AG09309 (cell line): ENCODE measurements at regions not wholly inside any gene's neighbourhood (a gene's known extent, or its start where the extent isn't known, plus 50 kb on each side); places are given as distances from the start of the nearest gene placed in this dataset.

Experiments
- DNase-seq: peaks from one replicate; pipeline ENCODE4 v3.0.0-alpha.2; 2010; ENCODE audit warnings: low read depth
- H3K4me3 ChIP-seq: 2 replicates; pipeline ENCODE4 v1.5.1; 2011; ENCODE audit warnings: mild to moderate bottlenecking, low read depth, low read length, moderate library complexity; ENCODE audit not compliant: control insufficient read depth
- CTCF ChIP-seq: IDR thresholded peaks from 2 replicates; pipeline ENCODE4 v1.5.1; 2011; ENCODE audit warnings: mild to moderate bottlenecking, low read depth, low read length, inconsistent platforms; ENCODE audit not compliant: insufficient read depth, control insufficient read depth; ENCODE audit errors: missing control alignments

GRCh38 chr13:19264711-19265110 lies 83.1 kb upstream of the TUBA3C start:
- no peak for DNase-seq
- no peak for TF ChIP-seq CTCF
- H3K4me3 ChIP-seq = no peak overlapping the region

GRCh38 chr13:19252381-19252780 lies 70.8 kb upstream of the TUBA3C start:
- TF ChIP-seq CTCF = no peak
- H3K4me3 ChIP-seq = no peak overlapping the region
- DNase-seq = no peak

- H3K4me3 ChIP-seq = no peak overlapping the region
- no peak for TF ChIP-seq CTCF
- DNase-seq = no peak
Observed at GRCh38 chr13:19239114-19239860, 57.7 kb upstream of the TUBA3C start.
